ENCODE measurements at regions not wholly inside any gene's neighbourhood (a gene's known extent, or its start where the extent isn't known, plus 50 kb on each side); places are given as distances from the start of the nearest gene placed in this dataset.
"Not testable (repeated sequence)": the region's sequence is repeated elsewhere in the genome, so short reads cannot be mapped to it uniquely, and the experiment has no call there.

- DNase-seq: no peak
- ATAC-seq: no peak
- intact Hi-C loops (cut with DNase I, micrococcal nuclease): no loop called here
Measured at GRCh38 chr18:29741461-29741860, 1301.1 kb downstream of the DSC3 start.

GRCh38 chr18:29737620-29738019 is 1304.9 kb downstream of the DSC3 start:
- intact Hi-C loops (cut with DNase I, micrococcal nuclease): no loop called here
- ATAC-seq (no peak), DNase-seq (no peak)

GRCh38 chr18:29737190-29737589 is 1305.4 kb downstream of the DSC3 start:
- no peak for DNase-seq
- intact Hi-C loops (cut with DNase I, micrococcal nuclease): no loop called here

GRCh38 chr18:29730073-29730472 is 1312.5 kb downstream of the DSC3 start:
- intact Hi-C loops (cut with DNase I, micrococcal nuclease): no loop called here
- no peak for ATAC-seq
- DNase-seq: no peak

More at GRCh38 chr18:29737190-29737589, 1305.4 kb downstream of the DSC3 start:
- no peak for ATAC-seq

- intact Hi-C loops (cut with DNase I, micrococcal nuclease): no loop called here
- DNase-seq: no peak
- no peak for ATAC-seq
Measured at GRCh38 chr18:29726646-29727045, 1315.9 kb downstream of the DSC3 start.

GRCh38 chr18:29723486-29723885 is 1319.1 kb downstream of the DSC3 start:
- intact Hi-C loops (cut with DNase I, micrococcal nuclease); ATAC-seq; DNase-seq: not testable (repeated sequence)

- intact Hi-C loops (cut with DNase I, micrococcal nuclease); ATAC-seq; DNase-seq: not testable (repeated sequence)
Measured at GRCh38 chr18:29715960-29716359, 1326.6 kb downstream of the DSC3 start.

GRCh38 chr18:29712785-29713184 is 1329.8 kb downstream of the DSC3 start:
- intact Hi-C loops (cut with DNase I, micrococcal nuclease): no loop called here
- ATAC-seq (no peak), DNase-seq (no peak)

- intact Hi-C loops (cut with DNase I, micrococcal nuclease): no loop called here
- ATAC-seq (no peak), DNase-seq (no peak)
Measured at GRCh38 chr18:29711932-29712331, 1330.6 kb downstream of the DSC3 start.

- ATAC-seq: no peak
- DNase-seq: no peak
- intact Hi-C loops (cut with DNase I, micrococcal nuclease): no loop called here
Measured at GRCh38 chr18:29693334-29693733, 1349.2 kb downstream of the DSC3 start.

- ATAC-seq (no peak), DNase-seq (no peak)
- intact Hi-C loops (cut with DNase I, micrococcal nuclease): no loop called here
Measured at GRCh38 chr18:29681578-29681977, 1361.0 kb downstream of the DSC3 start.

- no peak for ATAC-seq
- no peak for DNase-seq
- intact Hi-C loops (cut with DNase I, micrococcal nuclease): no loop called here
Measured at GRCh38 chr18:29664278-29665036, 1378.1 kb downstream of the DSC3 start.

- ATAC-seq (no peak), DNase-seq (no peak)
- intact Hi-C loops (cut with DNase I, micrococcal nuclease): no loop called here
Measured at GRCh38 chr18:29661924-29662323, 1380.6 kb downstream of the DSC3 start.

GRCh38 chr18:29660777-29661176 is 1381.8 kb downstream of the DSC3 start:
- intact Hi-C loops (cut with DNase I, micrococcal nuclease): no loop called here
- no peak for ATAC-seq
- no peak for DNase-seq

GRCh38 chr18:29653671-29654215 is 1388.8 kb downstream of the DSC3 start:
- DNase-seq (no peak), ATAC-seq (no peak)
- intact Hi-C loops (cut with DNase I, micrococcal nuclease): no loop called here

GRCh38 chr18:29652797-29653196 is 1389.7 kb downstream of the DSC3 start:
- intact Hi-C loops (cut with DNase I, micrococcal nuclease): no loop called here
- DNase-seq (no peak), ATAC-seq (no peak)

GRCh38 chr18:29651122-29651680 is 1391.3 kb downstream of the DSC3 start:
- no peak for ATAC-seq
- no peak for DNase-seq
- intact Hi-C loops (cut with DNase I, micrococcal nuclease): no loop called here

- no peak for DNase-seq
- ATAC-seq: no peak
- intact Hi-C loops (cut with DNase I, micrococcal nuclease): no loop called here
Measured at GRCh38 chr18:29648891-29649290, 1393.7 kb downstream of the DSC3 start.

- ATAC-seq: no peak
- intact Hi-C loops (cut with DNase I, micrococcal nuclease): no loop called here
Measured at GRCh38 chr18:29647700-29648099, 1394.8 kb downstream of the DSC3 start.

GRCh38 chr18:29644276-29644675 is 1398.3 kb downstream of the DSC3 start:
- no peak for DNase-seq
- intact Hi-C loops (cut with DNase I, micrococcal nuclease): no loop called here
- no peak for ATAC-seq

More at GRCh38 chr18:29647700-29648099, 1394.8 kb downstream of the DSC3 start:
- DNase-seq: no peak

Data from left colon (tissue), 2 donors.